ENCODE measurements at regions not wholly inside any gene's neighbourhood (a gene's known extent, or its start where the extent isn't known, plus 50 kb on each side); places are given as distances from the start of the nearest gene placed in this dataset.
"Not testable (repeated sequence)": the region's sequence is repeated elsewhere in the genome, so short reads cannot be mapped to it uniquely, and the experiment has no call there.

DNA sequence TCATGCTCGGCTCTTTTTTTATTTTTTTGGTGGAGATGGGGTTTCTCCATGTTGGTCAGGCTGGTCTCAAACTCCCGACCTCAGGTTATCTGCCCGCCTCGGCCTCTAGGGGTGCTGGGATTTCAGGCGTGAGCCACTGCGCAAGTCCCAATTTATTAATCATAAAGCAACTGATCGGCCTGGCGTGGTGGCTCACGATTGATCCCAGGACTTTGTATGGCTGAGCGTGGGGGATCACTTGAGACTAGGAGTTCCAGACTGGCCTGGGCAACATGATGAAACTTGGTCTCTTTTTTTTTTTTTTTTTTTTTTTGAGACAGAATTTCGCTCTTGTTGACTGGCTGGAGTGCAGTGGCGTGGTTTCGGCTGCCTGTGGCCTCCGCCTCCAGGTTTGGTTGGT is 139.8 kb downstream of the GOLGA6L22 start:
- intact Hi-C loops (cut with DNase I); H3K36me3 ChIP-seq; H3K9me3 ChIP-seq; H3K4me3 ChIP-seq; DNase-seq (ENCODE audit: extremely low spot score); H3K27me3 ChIP-seq; H3K4me1 ChIP-seq; H3K27ac ChIP-seq (replicated peaks in 1 of 4): not testable (repeated sequence)
- 96% methylated on average over 12 of the region's 14 CpGs for WGBS

DNA sequence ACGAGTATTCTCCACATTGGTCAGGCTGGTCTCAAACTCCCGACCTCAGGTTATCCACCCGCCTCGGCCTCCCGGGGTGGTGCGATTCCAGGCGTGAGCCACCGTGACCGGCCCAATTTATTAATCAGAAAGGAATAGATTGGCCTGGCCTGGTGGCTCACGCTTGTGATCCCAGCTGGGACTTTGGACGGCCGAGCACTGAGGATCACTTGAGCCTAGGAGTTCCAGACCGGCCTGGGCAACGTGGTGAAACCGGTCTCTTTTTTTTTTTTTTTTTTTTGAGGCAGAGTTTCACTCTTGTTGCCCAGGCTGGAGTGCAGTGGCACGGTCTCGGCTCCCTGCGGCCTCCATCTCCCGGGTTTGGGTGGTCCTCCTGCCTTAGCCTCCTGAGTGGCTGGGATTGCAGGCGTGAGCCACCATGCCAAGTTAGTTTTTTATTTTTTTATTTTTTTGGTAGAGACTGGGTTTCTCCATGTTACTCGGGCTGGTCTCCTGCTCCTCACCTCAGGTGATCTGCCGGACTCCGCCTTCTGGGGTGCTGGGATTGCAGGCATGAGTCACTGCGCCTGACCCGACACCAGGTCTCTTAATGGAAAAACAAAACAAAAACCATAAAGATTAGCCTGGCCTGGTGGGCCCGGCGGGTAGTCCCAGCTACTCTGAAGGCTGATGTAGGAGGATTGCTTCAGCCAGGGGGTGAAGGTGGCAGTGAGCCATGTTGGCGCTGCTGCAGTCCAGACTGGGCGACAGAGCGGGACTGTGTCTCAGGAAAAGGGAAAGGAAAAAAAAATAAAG is 141.0 kb downstream of the GOLGA6L22 start:
- H3K4me3 ChIP-seq; H3K9me3 ChIP-seq; DNase-seq (ENCODE audit: extremely low spot score); H3K36me3 ChIP-seq; intact Hi-C loops (cut with DNase I); H3K27me3 ChIP-seq; H3K27ac ChIP-seq (replicated peaks in 1 of 4); H3K4me1 ChIP-seq: not testable (repeated sequence)
- 93% methylated on average over 30 of the region's 30 CpGs for WGBS

- WGBS = no CpG with 5 or more reads among the region's 9 CpGs
- H3K4me3 ChIP-seq; intact Hi-C loops (cut with DNase I); DNase-seq (ENCODE audit: extremely low spot score); H3K36me3 ChIP-seq; H3K4me1 ChIP-seq; H3K27me3 ChIP-seq; H3K27ac ChIP-seq (replicated peaks in 1 of 4); H3K9me3 ChIP-seq: not testable (repeated sequence)
Observed at GRCh38 chr15:22616976-22617375, 158.3 kb downstream of the GOLGA6L22 start.

DNA sequence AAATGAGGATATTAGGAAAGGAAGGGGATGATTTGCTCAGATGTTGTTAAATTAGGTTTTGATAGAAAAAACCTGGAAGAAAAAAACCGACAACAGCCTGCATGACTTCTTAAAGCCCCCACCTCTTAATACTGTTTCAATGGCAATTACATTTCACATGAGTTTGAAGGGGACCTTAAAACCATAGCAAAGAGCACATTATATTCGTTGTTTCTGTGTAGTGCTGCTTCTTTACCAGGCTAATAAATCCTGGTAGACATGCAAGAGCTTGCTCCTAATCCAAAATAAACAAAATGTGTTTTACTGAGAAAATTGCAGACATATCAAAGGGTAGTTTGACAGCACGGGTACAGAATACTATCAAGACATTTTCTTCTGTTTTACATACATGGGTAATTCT is 154.7 kb upstream of the NIPA1 start:
- DNase-seq (ENCODE audit: extremely low spot score); H3K4me3 ChIP-seq; H3K27ac ChIP-seq (replicated peaks in 1 of 4); intact Hi-C loops (cut with DNase I); H3K36me3 ChIP-seq; H3K27me3 ChIP-seq; H3K4me1 ChIP-seq; H3K9me3 ChIP-seq: not testable (repeated sequence)
- WGBS = 35% methylated on average over 3 of the region's 3 CpGs

DNA sequence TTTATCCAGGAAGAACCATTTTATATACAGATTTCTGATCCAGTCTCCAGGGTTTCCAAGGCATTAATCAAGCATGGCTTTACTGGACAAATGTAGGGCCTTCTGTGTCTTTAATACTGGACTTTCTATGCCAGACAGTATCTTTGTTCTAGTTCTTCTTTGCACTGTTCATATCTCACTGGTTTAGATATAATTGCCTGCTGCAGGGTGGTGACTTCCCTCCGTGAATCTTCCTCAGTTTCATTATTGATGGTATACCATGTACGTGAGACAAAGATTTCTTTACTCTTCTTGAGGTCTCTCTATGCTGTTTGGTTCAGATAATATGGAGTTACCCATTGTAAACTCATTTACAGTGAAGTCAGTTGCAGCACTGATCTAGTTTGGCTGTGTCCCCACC is 146.5 kb upstream of the NIPA1 start:
- WGBS = 57% methylated on average over 2 of the region's 2 CpGs
- H3K36me3 ChIP-seq; H3K4me1 ChIP-seq; H3K27ac ChIP-seq (replicated peaks in 1 of 4); H3K9me3 ChIP-seq; H3K4me3 ChIP-seq; intact Hi-C loops (cut with DNase I); H3K27me3 ChIP-seq; DNase-seq (ENCODE audit: extremely low spot score): not testable (repeated sequence)

- H3K36me3 ChIP-seq; H3K4me3 ChIP-seq; intact Hi-C loops (cut with DNase I); H3K9me3 ChIP-seq; DNase-seq (ENCODE audit: extremely low spot score); H3K27ac ChIP-seq (replicated peaks in 1 of 4); H3K27me3 ChIP-seq; H3K4me1 ChIP-seq: not testable (repeated sequence)
- 64% methylated on average over 2 of the region's 4 CpGs for WGBS
Observed at GRCh38 chr15:22649458-22649857, 137.0 kb upstream of the NIPA1 start.

DNA sequence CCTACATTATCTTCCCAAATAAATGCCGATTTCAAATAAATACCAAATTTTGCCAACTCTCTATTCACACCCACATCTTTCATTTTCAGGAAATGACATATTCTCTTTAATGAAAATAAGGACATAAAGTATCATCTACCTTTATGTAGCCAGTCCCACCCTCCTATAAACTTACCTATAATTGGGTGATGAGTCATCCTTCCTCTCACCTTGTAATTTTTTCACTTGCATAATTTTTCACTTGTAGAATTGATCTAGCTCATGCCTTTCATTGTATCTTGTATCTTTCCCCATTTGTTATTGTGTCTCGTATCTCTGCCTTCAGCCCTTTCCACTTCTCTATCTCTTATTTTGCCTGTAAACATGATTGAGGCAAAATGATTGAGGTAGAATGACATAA is 135.3 kb upstream of the NIPA1 start:
- H3K9me3 ChIP-seq; H3K4me3 ChIP-seq; H3K27me3 ChIP-seq; H3K4me1 ChIP-seq; H3K36me3 ChIP-seq; intact Hi-C loops (cut with DNase I); DNase-seq (ENCODE audit: extremely low spot score); H3K27ac ChIP-seq (replicated peaks in 1 of 4): not testable (repeated sequence)
- 94% methylated on average over 2 of the region's 2 CpGs for WGBS

- DNase-seq (ENCODE audit: extremely low spot score); intact Hi-C loops (cut with DNase I); H3K36me3 ChIP-seq; H3K27me3 ChIP-seq; H3K9me3 ChIP-seq: not testable (repeated sequence)
- Histone ChIP-seq H3K4me3 (peak overlapping the region; percentile 62 to 86 (median 70)), H3K27ac (replicated peaks in 1 of 4) (peak overlapping the region; percentile 91 to 95 (median 94)), H3K4me1 (peaks cover 0 to 12% (median 2%) of the 10 kb centered on the region in 4 donors)
- TF ChIP-seq CTCF (IDR thresholded peaks at IDR 0.05) = peak in 2 of 3 experiments; percentile 2 to 8
- WGBS = 7% methylated on average over 3 of the region's 110 CpGs
Observed at GRCh38 chr15:22664294-22665058, 122.0 kb upstream of the NIPA1 start.
